Cardiac muscle cell (in vitro differentiated cells and primary cell): ENCODE measurements at regions not wholly inside any gene's neighbourhood (a gene's known extent, or its start where the extent isn't known, plus 50 kb on each side); places are given as distances from the start of the nearest gene placed in this dataset.
"Not testable (repeated sequence)": the region's sequence is repeated elsewhere in the genome, so short reads cannot be mapped to it uniquely, and the experiment has no call there.

Experiments used
- DNase-seq, 2 donors: peaks; one replicate each; pipeline versions ENCODE4 v3.0.0 to v3.0.0-alpha.2; 2010 to 2017; ENCODE audit warnings: low read depth in 1 of 2, low spot score in 1 of 2
- H3K27ac ChIP-seq: fragments of 200-600 bp; sonication (generic); 2 replicates; pipeline ENCODE4 v1.5.1; 2016
- H3K27me3 ChIP-seq: fragments of 200-600 bp; sonication (generic); 2 replicates; pipeline ENCODE4 v1.6.0; 2016; ENCODE audit warnings: control low read depth
- H3K36me3 ChIP-seq: fragments of 200-600 bp; sonication (generic); 2 replicates; pipeline ENCODE4 v1.5.1; 2016; ENCODE audit warnings: control low read depth
- H3K4me1 ChIP-seq: fragments of 200-600 bp; sonication (generic); 2 replicates; pipeline ENCODE4 v1.8.1; 2017; ENCODE audit warnings: low read depth, mild to moderate bottlenecking, mixed run types
- H3K4me3 ChIP-seq: fragments of 200-600 bp; sonication (generic); 2 replicates; pipeline ENCODE4 v1.5.1; 2016; ENCODE audit warnings: mild to moderate bottlenecking
- H3K9me3 ChIP-seq: fragments of 200-600 bp; sonication (generic); 2 replicates; pipeline ENCODE4 v1.5.1; 2017; ENCODE audit warnings: low read depth, mild to moderate bottlenecking, control low read depth
- CTCF ChIP-seq: IDR thresholded peaks from 2 replicates; pipeline ENCODE4 v1.5.1; 2012; ENCODE audit warnings: low read depth, mild to moderate bottlenecking, low read length

GRCh38 chr1:224045556-224045955 lies 68.4 kb upstream of the FBXO28 start:
- no peak for TF ChIP-seq CTCF
- H3K27me3 ChIP-seq = no peaks in the 10 kb centered on the region
- no peaks in the 10 kb centered on the region for H3K9me3 ChIP-seq

GRCh38 chr1:224044420-224044819 lies 69.5 kb upstream of the FBXO28 start:
- H3K27ac ChIP-seq = no peak overlapping the region
- no peaks in the 10 kb centered on the region for H3K36me3 ChIP-seq
- no peaks in the 10 kb centered on the region for H3K9me3 ChIP-seq
- H3K27me3 ChIP-seq = no peaks in the 10 kb centered on the region
- no peak overlapping the region for H3K4me3 ChIP-seq
- no peak for TF ChIP-seq CTCF
- H3K4me1 ChIP-seq = no peaks in the 10 kb centered on the region
- DNase-seq = no peak

More at GRCh38 chr1:224045556-224045955, 68.4 kb upstream of the FBXO28 start:
- no peak overlapping the region for H3K4me3 ChIP-seq
- H3K36me3 ChIP-seq = no peaks in the 10 kb centered on the region
- H3K4me1 ChIP-seq = no peaks in the 10 kb centered on the region
- no peak overlapping the region for H3K27ac ChIP-seq
- DNase-seq = no peak

- no peak for DNase-seq
- Histone ChIP-seq H3K27ac (no peak overlapping the region), H3K4me3 (no peak overlapping the region), H3K36me3 (no peaks in the 10 kb centered on the region), H3K27me3 (no peaks in the 10 kb centered on the region), H3K4me1 (no peaks in the 10 kb centered on the region), H3K9me3 (no peaks in the 10 kb centered on the region)
- no peak for TF ChIP-seq CTCF
Observed at GRCh38 chr1:224042557-224043118, 71.3 kb upstream of the FBXO28 start.

GRCh38 chr1:224041032-224041431 lies 72.9 kb upstream of the FBXO28 start:
- H3K27ac ChIP-seq = no peak overlapping the region
- H3K4me3 ChIP-seq = no peak overlapping the region
- TF ChIP-seq CTCF = no peak
- H3K9me3 ChIP-seq = no peaks in the 10 kb centered on the region
- H3K27me3 ChIP-seq = no peaks in the 10 kb centered on the region
- H3K4me1 ChIP-seq = no peaks in the 10 kb centered on the region
- H3K36me3 ChIP-seq = no peaks in the 10 kb centered on the region
- no peak for DNase-seq

- not testable (repeated sequence) for DNase-seq, H3K27ac ChIP-seq, H3K4me3 ChIP-seq, H3K36me3 ChIP-seq, H3K9me3 ChIP-seq, H3K4me1 ChIP-seq, H3K27me3 ChIP-seq
Observed at GRCh38 chr1:224040423-224040822, 73.5 kb upstream of the FBXO28 start.

- H3K27me3 ChIP-seq, H3K36me3 ChIP-seq, H3K9me3 ChIP-seq, H3K4me3 ChIP-seq, DNase-seq, H3K4me1 ChIP-seq, H3K27ac ChIP-seq: not testable (repeated sequence)
Observed at GRCh38 chr1:224040006-224040405, 73.9 kb upstream of the FBXO28 start.

- not testable (repeated sequence) for H3K27ac ChIP-seq, H3K36me3 ChIP-seq, H3K27me3 ChIP-seq, H3K9me3 ChIP-seq, H3K4me1 ChIP-seq, H3K4me3 ChIP-seq, DNase-seq
Observed at GRCh38 chr1:224038832-224039231, 75.1 kb upstream of the FBXO28 start.

- not testable (repeated sequence) for DNase-seq, H3K4me1 ChIP-seq, H3K4me3 ChIP-seq, H3K27me3 ChIP-seq, H3K36me3 ChIP-seq, H3K27ac ChIP-seq, H3K9me3 ChIP-seq
Observed at GRCh38 chr1:224037362-224037761, 76.5 kb upstream of the FBXO28 start.

GRCh38 chr1:224032608-224033276 lies 81.2 kb upstream of the FBXO28 start:
- H3K27ac ChIP-seq, H3K9me3 ChIP-seq, DNase-seq, H3K4me3 ChIP-seq, H3K27me3 ChIP-seq, H3K4me1 ChIP-seq, H3K36me3 ChIP-seq: not testable (repeated sequence)

- H3K9me3 ChIP-seq, H3K4me1 ChIP-seq, H3K27ac ChIP-seq, H3K27me3 ChIP-seq, H3K4me3 ChIP-seq, DNase-seq, H3K36me3 ChIP-seq: not testable (repeated sequence)
Observed at GRCh38 chr1:224031986-224032385, 81.9 kb upstream of the FBXO28 start.
